ENCODE measurements at regions not wholly inside any gene's neighbourhood (a gene's known extent, or its start where the extent isn't known, plus 50 kb on each side); places are given as distances from the start of the nearest gene placed in this dataset.
"Not testable (repeated sequence)": the region's sequence is repeated elsewhere in the genome, so short reads cannot be mapped to it uniquely, and the experiment has no call there.

- DNase-seq, result no peak
Measured at GRCh38 chr6:112575309-112575834, 228.2 kb downstream of the RFPL4B start.

GRCh38 chr6:112576423-112576822, 229.3 kb downstream of the RFPL4B start:
- DNase-seq, result no peak

GRCh38 chr6:112579601-112580000, 232.5 kb downstream of the RFPL4B start:
- DNase-seq, result no peak

- no peak for DNase-seq
Measured at GRCh38 chr6:112581015-112581414, 233.9 kb downstream of the RFPL4B start.

GRCh38 chr6:112590326-112590725, 243.2 kb downstream of the RFPL4B start:
- no peak for DNase-seq

GRCh38 chr6:112591329-112591728, 244.2 kb downstream of the RFPL4B start:
- DNase-seq, result no peak

GRCh38 chr6:112592159-112592558, 245.0 kb downstream of the RFPL4B start:
- no peak for DNase-seq

- DNase-seq, result no peak
Measured at GRCh38 chr6:112594886-112595594, 247.9 kb downstream of the RFPL4B start.

GRCh38 chr6:112595841-112596240, 248.7 kb downstream of the RFPL4B start:
- no peak for DNase-seq

- no peak for DNase-seq
Measured at GRCh38 chr6:112597176-112597575, 250.0 kb downstream of the RFPL4B start.

- no peak for DNase-seq
Measured at GRCh38 chr6:112600168-112600567, 253.0 kb downstream of the RFPL4B start.

- DNase-seq, result no peak
Measured at GRCh38 chr6:112603726-112604125, 256.6 kb downstream of the RFPL4B start.

- DNase-seq, result no peak
Measured at GRCh38 chr6:112606656-112607435, 259.7 kb downstream of the RFPL4B start.

- not testable (repeated sequence) for DNase-seq
Measured at GRCh38 chr6:112608925-112609324, 261.8 kb downstream of the RFPL4B start.

- no peak for DNase-seq
Measured at GRCh38 chr6:112613410-112613809, 266.3 kb downstream of the RFPL4B start.

GRCh38 chr6:112618849-112619248, 271.7 kb downstream of the RFPL4B start:
- DNase-seq, result peak in 7 of 56 donors; percentile 1 to 21 (median 5)

GRCh38 chr6:112620812-112621569, 273.9 kb downstream of the RFPL4B start:
- DNase-seq, result no peak

GRCh38 chr6:112622036-112622435, 274.9 kb downstream of the RFPL4B start:
- no peak for DNase-seq

GRCh38 chr6:112626468-112627082, 279.4 kb downstream of the RFPL4B start:
- no peak for DNase-seq

GRCh38 chr6:112634376-112634775, 287.2 kb downstream of the RFPL4B start:
- no peak for DNase-seq

- DNase-seq, result no peak
Measured at GRCh38 chr6:112636650-112637262, 289.6 kb downstream of the RFPL4B start.
